ENCODE measurements at regions not wholly inside any gene's neighbourhood (a gene's known extent, or its start where the extent isn't known, plus 50 kb on each side); places are given as distances from the start of the nearest gene placed in this dataset.

- Mint-ChIP-seq H3K9me3 (peaks cover 0 to 2% (median 0%) of the 10 kb centered on the region in 7 donors), H3K4me1 (no peaks in the 10 kb centered on the region), H3K27ac (no peak overlapping the region), H3K4me3 (no peak overlapping the region), H3K27me3 (ENCODE audit: low read depth in 3 of 3) (peaks cover 2 to 7% (median 5%) of the 10 kb centered on the region in 3 donors), H3K36me3 (no peaks in the 10 kb centered on the region)
- Histone ChIP-seq H3K9ac (ENCODE audit: insufficient read depth, low read length, poor library complexity, severe bottlenecking) (no peak overlapping the region), H2AFZ (ENCODE audit: insufficient read depth, low read depth, low read length, poor library complexity, severe bottlenecking) (no peak overlapping the region), H3K36me3 (replicated peaks in 1 of 2; ENCODE audit: control insufficient read depth in 1 of 2, insufficient read depth in 2 of 2, low read length in 2 of 2) (no peaks in the 10 kb centered on the region), H3K27ac (ENCODE audit: low read depth in 1 of 2, low read length in 2 of 2) (no peak overlapping the region), H4K20me1 (ENCODE audit: insufficient read depth, low read length) (no peaks in the 10 kb centered on the region), H3K79me2 (ENCODE audit: insufficient read depth, low read length) (no peaks in the 10 kb centered on the region), H3K9me3 (replicated peaks in 1 of 2; ENCODE audit: control insufficient read depth in 1 of 2, insufficient read depth in 1 of 2, low read length in 2 of 2) (no peaks in the 10 kb centered on the region), H3K4me1 (ENCODE audit: control insufficient read depth in 1 of 2, insufficient read depth in 2 of 2, low read length in 2 of 2) (no peaks in the 10 kb centered on the region), H3K4me3 (replicated peaks in 1 of 3; ENCODE audit: low read depth in 2 of 3, low read length in 3 of 3) (no peak overlapping the region), H3K27me3 (ENCODE audit: control insufficient read depth in 2 of 2, insufficient read depth in 2 of 2, low read length in 2 of 2) (no peaks in the 10 kb centered on the region), H3K4me2 (replicated peaks; ENCODE audit: extremely low read depth, low read length, poor library complexity, severe bottlenecking) (no peak overlapping the region)
- TF ChIP-seq CTCF (IDR thresholded peaks at IDR 0.05), result no peak
- no peak for DNase-seq
- intact Hi-C loops (cut with micrococcal nuclease), result no loop called here
- 75% methylated on average over 1 of the region's 1 CpG for WGBS (ENCODE audit: insufficient coverage)
These were observed 154.3 kb downstream of the BUD13 start for GRCh38 chr11:116618461-116618860.

- no peak for TF ChIP-seq CTCF (IDR thresholded peaks at IDR 0.05)
- intact Hi-C loops (cut with micrococcal nuclease), result no loop called here
- Histone ChIP-seq H3K27ac (ENCODE audit: low read depth in 1 of 2, low read length in 2 of 2) (no peak overlapping the region), H3K4me3 (replicated peaks in 1 of 3; ENCODE audit: low read depth in 2 of 3, low read length in 3 of 3) (no peak overlapping the region), H3K4me1 (ENCODE audit: control insufficient read depth in 1 of 2, insufficient read depth in 2 of 2, low read length in 2 of 2) (no peaks in the 10 kb centered on the region), H3K79me2 (ENCODE audit: insufficient read depth, low read length) (no peaks in the 10 kb centered on the region), H3K27me3 (ENCODE audit: control insufficient read depth in 2 of 2, insufficient read depth in 2 of 2, low read length in 2 of 2) (no peaks in the 10 kb centered on the region), H3K9ac (ENCODE audit: insufficient read depth, low read length, poor library complexity, severe bottlenecking) (no peak overlapping the region), H3K4me2 (replicated peaks; ENCODE audit: extremely low read depth, low read length, poor library complexity, severe bottlenecking) (no peak overlapping the region), H4K20me1 (ENCODE audit: insufficient read depth, low read length) (no peaks in the 10 kb centered on the region), H3K9me3 (replicated peaks in 1 of 2; ENCODE audit: control insufficient read depth in 1 of 2, insufficient read depth in 1 of 2, low read length in 2 of 2) (no peaks in the 10 kb centered on the region), H2AFZ (ENCODE audit: insufficient read depth, low read depth, low read length, poor library complexity, severe bottlenecking) (no peak overlapping the region), H3K36me3 (replicated peaks in 1 of 2; ENCODE audit: control insufficient read depth in 1 of 2, insufficient read depth in 2 of 2, low read length in 2 of 2) (no peaks in the 10 kb centered on the region)
- H3K27me3 Mint-ChIP-seq (ENCODE audit: low read depth in 3 of 3), result peaks cover 2 to 4% (median 3%) of the 10 kb centered on the region in 3 donors
- H3K4me3 Mint-ChIP-seq, result no peak overlapping the region
- H3K4me1 Mint-ChIP-seq, result no peaks in the 10 kb centered on the region
- WGBS (ENCODE audit: insufficient coverage), result 62% methylated on average over 4 of the region's 7 CpGs
- DNase-seq, result no peak
- H3K9me3 Mint-ChIP-seq, result peaks cover 0 to 2% (median 0%) of the 10 kb centered on the region in 7 donors
- no peaks in the 10 kb centered on the region for H3K36me3 Mint-ChIP-seq
- peak overlapping the region in 1 of 7 donors; percentile 24 for H3K27ac Mint-ChIP-seq
These were observed 157.4 kb downstream of the BUD13 start for GRCh38 chr11:116615211-116615865.

All from CD14-positive monocyte (primary cell).